Parathyroid adenoma (tissue), 2 donors: ENCODE measurements at regions not wholly inside any gene's neighbourhood (a gene's known extent, or its start where the extent isn't known, plus 50 kb on each side); places are given as distances from the start of the nearest gene placed in this dataset.

Source experiments
- H2AFZ ChIP-seq: fragments of 300-600 bp; sonication (generic); one replicate; pipeline ENCODE4 v1.7.0; 2017; ENCODE audit warnings: antibody characterized with exemption, mild to moderate bottlenecking
- H3K27ac ChIP-seq: fragments of 300-600 bp; sonication (generic); one replicate; pipeline ENCODE4 v1.7.0; 2017
- H3K27me3 ChIP-seq: fragments of 300-600 bp; sonication (generic); one replicate; pipeline ENCODE4 v1.7.0; 2017; ENCODE audit warnings: low read length; ENCODE audit not compliant: control insufficient read depth, insufficient read depth
- H3K36me3 ChIP-seq: fragments of 300-600 bp; sonication (generic); one replicate; pipeline ENCODE4 v1.7.0; 2017; ENCODE audit warnings: low read length; ENCODE audit not compliant: control insufficient read depth, insufficient read depth
- H3K4me1 ChIP-seq: fragments of 300-600 bp; sonication (generic); one replicate; pipeline ENCODE4 v1.7.0; 2017; ENCODE audit warnings: control low read depth
- H3K4me2 ChIP-seq: fragments of 300-600 bp; sonication (generic); one replicate; pipeline ENCODE4 v1.7.0; 2017; ENCODE audit warnings: low read length
- H3K4me3 ChIP-seq: fragments of 300-600 bp; sonication (generic); one replicate; pipeline ENCODE4 v1.7.0; 2017; ENCODE audit warnings: low read depth, low read length
- H3K79me2 ChIP-seq: fragments of 300-600 bp; sonication (generic); one replicate; pipeline ENCODE4 v1.7.0; 2017; ENCODE audit warnings: control low read depth
- H3K9ac ChIP-seq: fragments of 300-600 bp; sonication (generic); one replicate; pipeline ENCODE4 v1.7.0; 2017; ENCODE audit warnings: mild to moderate bottlenecking
- H3K9me3 ChIP-seq: fragments of 300-600 bp; sonication (generic); one replicate; pipeline ENCODE4 v1.7.0; 2017; ENCODE audit warnings: low read length; ENCODE audit not compliant: control insufficient read depth
- TF ChIP-seq, protein P1 (sequence below): fragments of 300-600 bp; sonication (generic); IDR thresholded peaks from one replicate; pipeline ENCODE4 v1.7.0; 2017; ENCODE audit warnings: antibody characterized with exemption, mild to moderate bottlenecking
- donor health status: primary hyperparathyroidism.

DNA sequence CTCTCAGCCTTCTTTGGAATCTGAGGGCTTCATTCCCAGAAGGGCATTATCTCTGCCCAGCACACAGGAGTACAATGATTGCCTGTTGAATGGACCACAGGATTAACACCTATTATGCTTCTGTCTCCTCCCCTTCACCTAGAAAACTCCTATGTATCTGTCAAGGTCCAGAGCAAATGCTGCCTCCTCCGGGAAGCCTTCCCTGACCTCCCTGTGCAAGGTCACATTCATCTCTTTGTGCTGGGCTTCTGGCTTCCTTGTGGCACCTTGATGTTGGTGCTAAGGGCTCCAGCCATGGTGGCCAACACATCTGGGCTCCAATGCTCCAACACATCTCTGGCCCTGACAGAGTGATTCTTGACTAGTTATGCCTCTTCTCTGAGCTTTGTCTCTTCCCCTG lies 49.9 kb upstream of the ATP2B2 start:
- Histone ChIP-seq H3K4me2 (no peak overlapping the region), H3K9me3 (no peaks in the 10 kb centered on the region), H3K27me3 (no peaks in the 10 kb centered on the region), H2AFZ (no peak overlapping the region), H3K27ac (no peak overlapping the region), H3K4me1 (no peaks in the 10 kb centered on the region), H3K79me2 (no peaks in the 10 kb centered on the region), H3K4me3 (no peak overlapping the region), H3K9ac (no peak overlapping the region), H3K36me3 (no peaks in the 10 kb centered on the region)
- TF ChIP-seq, protein P1, sequence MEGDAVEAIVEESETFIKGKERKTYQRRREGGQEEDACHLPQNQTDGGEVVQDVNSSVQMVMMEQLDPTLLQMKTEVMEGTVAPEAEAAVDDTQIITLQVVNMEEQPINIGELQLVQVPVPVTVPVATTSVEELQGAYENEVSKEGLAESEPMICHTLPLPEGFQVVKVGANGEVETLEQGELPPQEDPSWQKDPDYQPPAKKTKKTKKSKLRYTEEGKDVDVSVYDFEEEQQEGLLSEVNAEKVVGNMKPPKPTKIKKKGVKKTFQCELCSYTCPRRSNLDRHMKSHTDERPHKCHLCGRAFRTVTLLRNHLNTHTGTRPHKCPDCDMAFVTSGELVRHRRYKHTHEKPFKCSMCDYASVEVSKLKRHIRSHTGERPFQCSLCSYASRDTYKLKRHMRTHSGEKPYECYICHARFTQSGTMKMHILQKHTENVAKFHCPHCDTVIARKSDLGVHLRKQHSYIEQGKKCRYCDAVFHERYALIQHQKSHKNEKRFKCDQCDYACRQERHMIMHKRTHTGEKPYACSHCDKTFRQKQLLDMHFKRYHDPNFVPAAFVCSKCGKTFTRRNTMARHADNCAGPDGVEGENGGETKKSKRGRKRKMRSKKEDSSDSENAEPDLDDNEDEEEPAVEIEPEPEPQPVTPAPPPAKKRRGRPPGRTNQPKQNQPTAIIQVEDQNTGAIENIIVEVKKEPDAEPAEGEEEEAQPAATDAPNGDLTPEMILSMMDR, result no peak

DNA sequence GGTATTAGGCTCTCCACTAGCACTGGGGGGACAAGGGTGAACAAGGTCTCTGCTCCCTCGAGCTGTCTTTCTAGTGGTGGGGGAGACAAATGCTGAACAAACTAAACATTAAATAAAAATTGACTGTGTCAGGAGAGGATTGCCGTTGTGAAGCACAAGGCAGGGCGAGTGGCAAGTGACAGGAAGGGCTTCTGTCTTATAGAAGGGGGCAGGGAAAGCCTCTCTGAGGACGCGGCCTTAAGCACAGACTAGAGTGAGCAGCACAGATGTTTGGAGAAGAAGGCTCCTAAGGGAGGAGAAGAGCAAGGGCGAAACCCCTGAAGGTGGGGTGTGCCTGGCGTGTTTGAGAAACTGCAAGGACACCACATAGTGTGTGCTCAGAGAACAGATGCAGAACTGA lies 50.9 kb upstream of the ATP2B2 start:
- Histone ChIP-seq H2AFZ (no peak overlapping the region), H3K79me2 (no peaks in the 10 kb centered on the region), H3K4me3 (no peak overlapping the region), H3K4me1 (no peaks in the 10 kb centered on the region), H3K36me3 (no peaks in the 10 kb centered on the region), H3K9ac (no peak overlapping the region), H3K27me3 (no peaks in the 10 kb centered on the region), H3K9me3 (no peaks in the 10 kb centered on the region), H3K4me2 (no peak overlapping the region), H3K27ac (no peak overlapping the region)
- TF ChIP-seq, protein P1, result no peak

DNA sequence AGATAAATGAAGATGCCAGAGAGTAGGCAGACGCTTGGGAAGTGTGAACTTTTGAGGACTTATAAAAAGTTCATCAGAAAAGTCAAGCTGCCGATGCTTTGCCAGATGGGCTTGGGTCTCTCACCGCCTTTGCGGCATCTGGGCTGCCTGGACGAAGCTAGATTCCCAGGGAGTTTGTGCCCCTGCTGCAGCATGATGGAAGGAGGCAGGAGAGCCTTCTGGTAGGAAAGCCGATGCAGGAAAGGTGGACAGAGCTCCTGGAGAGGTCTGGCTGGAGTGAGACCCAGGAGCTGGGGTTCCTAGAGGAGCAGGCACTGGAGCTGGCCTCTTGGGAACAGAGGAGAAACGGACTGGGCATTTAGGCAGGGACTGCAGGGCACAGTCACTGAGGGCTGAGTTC lies 51.9 kb upstream of the ATP2B2 start:
- no peaks in the 10 kb centered on the region for H3K36me3 ChIP-seq

DNA sequence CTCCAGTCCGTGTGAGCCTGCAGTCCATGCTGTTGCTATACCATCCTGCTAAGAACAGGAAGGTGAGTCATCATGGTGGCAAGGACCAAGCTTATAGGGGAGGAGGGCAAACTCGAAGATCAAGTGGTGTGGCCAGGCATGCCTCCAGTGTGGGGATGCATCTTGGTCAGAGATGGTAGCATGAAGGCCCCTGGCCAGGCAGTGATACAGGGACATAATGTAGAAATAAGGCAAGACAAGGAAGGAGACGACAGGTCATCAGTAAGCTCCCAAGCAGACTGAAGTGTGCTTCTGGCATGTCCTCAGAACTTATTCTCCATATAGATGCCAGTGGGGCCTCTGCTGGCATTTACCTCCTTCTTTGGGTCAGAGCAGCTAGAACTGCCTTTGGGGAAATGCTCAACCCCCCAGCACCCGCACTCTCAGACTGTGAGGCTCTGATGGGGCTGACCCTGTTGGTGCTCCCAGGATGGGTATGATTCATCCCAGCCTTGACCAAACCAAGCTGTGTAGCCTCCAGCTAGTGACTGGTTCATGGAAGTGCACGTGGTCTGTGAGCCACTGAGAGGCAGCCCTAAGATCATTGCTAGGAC lies 52.5 kb upstream of the ATP2B2 start:
- Histone ChIP-seq H3K9me3 (no peaks in the 10 kb centered on the region), H3K27me3 (no peaks in the 10 kb centered on the region), H3K9ac (no peak overlapping the region), H3K4me3 (no peak overlapping the region), H3K36me3 (no peaks in the 10 kb centered on the region), H2AFZ (no peak overlapping the region), H3K4me2 (no peak overlapping the region), H3K27ac (no peak overlapping the region), H3K79me2 (no peaks in the 10 kb centered on the region), H3K4me1 (no peaks in the 10 kb centered on the region)
- TF ChIP-seq, protein P1, result no peak

More for the DNA sequence above, 51.9 kb upstream of the ATP2B2 start:
- TF ChIP-seq, protein P1, result no peak
- no peaks in the 10 kb centered on the region for H3K79me2 ChIP-seq
- H3K4me1 ChIP-seq, result no peaks in the 10 kb centered on the region
- H3K27me3 ChIP-seq, result no peaks in the 10 kb centered on the region
- no peak overlapping the region for H2AFZ ChIP-seq
- no peaks in the 10 kb centered on the region for H3K9me3 ChIP-seq
- H3K4me2 ChIP-seq, result no peak overlapping the region
- no peak overlapping the region for H3K4me3 ChIP-seq
- no peak overlapping the region for H3K9ac ChIP-seq
- H3K27ac ChIP-seq, result no peak overlapping the region

DNA sequence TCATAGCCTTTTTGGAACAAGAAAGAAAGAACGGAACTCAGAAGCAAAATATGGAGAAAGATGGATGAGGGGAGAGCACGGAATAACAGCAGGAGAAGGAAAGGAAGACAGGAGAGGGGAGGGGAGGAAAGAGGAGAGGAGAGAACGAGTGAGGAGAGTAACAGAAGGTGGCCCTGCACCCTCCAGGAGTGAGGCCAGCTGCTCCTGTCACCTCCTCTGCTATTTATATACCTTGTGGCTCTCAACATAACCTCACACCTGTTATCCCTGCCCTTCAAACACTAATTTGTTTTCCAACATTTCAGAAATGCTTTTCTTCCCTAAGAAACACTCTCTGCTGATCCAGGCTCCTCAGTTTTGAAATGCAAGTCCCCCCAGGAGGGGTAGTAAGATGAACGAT lies 53.4 kb upstream of the ATP2B2 start:
- H3K27me3 ChIP-seq, result no peaks in the 10 kb centered on the region
- TF ChIP-seq, protein P1, result no peak
- H2AFZ ChIP-seq, result no peak overlapping the region
- no peak overlapping the region for H3K4me3 ChIP-seq
- H3K4me1 ChIP-seq, result no peaks in the 10 kb centered on the region
- no peaks in the 10 kb centered on the region for H3K9me3 ChIP-seq
- no peak overlapping the region for H3K9ac ChIP-seq
- no peak overlapping the region for H3K4me2 ChIP-seq
- no peaks in the 10 kb centered on the region for H3K36me3 ChIP-seq
- no peaks in the 10 kb centered on the region for H3K79me2 ChIP-seq
- no peak overlapping the region for H3K27ac ChIP-seq
